Neuronal stem cell (in vitro differentiated cells): ENCODE measurements at regions not wholly inside any gene's neighbourhood (a gene's known extent, or its start where the extent isn't known, plus 50 kb on each side); places are given as distances from the start of the nearest gene placed in this dataset.

Experiments
- DNase-seq: peaks from one replicate; pipeline ENCODE4 v3.0.0-alpha.2; 2013; ENCODE audit warnings: low spot score
- H2AFZ ChIP-seq: one replicate; pipeline ENCODE4 v1.6.1; 2013; ENCODE audit warnings: mild to moderate bottlenecking, low read length, inconsistent platforms
- H2AK5ac ChIP-seq: 2 replicates; pipeline ENCODE4 v1.6.1; 2013; ENCODE audit warnings: low read depth, mild to moderate bottlenecking, inconsistent platforms, low read length, moderate library complexity, mixed read lengths
- H2BK120ac ChIP-seq: 2 replicates; pipeline ENCODE4 v1.6.1; 2013; ENCODE audit warnings: low read depth, mild to moderate bottlenecking, inconsistent platforms, low read length, moderate library complexity, mixed read lengths
- H2BK12ac ChIP-seq: one replicate; pipeline ENCODE4 v1.6.1; 2013; ENCODE audit warnings: low read length, inconsistent platforms
- H2BK15ac ChIP-seq: 2 replicates; pipeline ENCODE4 v1.6.1; 2013; ENCODE audit warnings: mild to moderate bottlenecking, low read length, inconsistent platforms, mixed read lengths
- H2BK5ac ChIP-seq: one replicate; pipeline ENCODE4 v1.6.1; 2013; ENCODE audit warnings: inconsistent platforms, mild to moderate bottlenecking, low read length, moderate library complexity
- H3K14ac ChIP-seq: one replicate; pipeline ENCODE4 v1.6.1; 2013; ENCODE audit warnings: low read length, inconsistent platforms
- H3K18ac ChIP-seq: 2 replicates; pipeline ENCODE4 v1.6.1; 2013; ENCODE audit warnings: low read length, inconsistent platforms
- H3K23ac ChIP-seq: 2 replicates; pipeline ENCODE4 v1.6.1; 2013; ENCODE audit warnings: low read depth, mild to moderate bottlenecking, mixed read lengths, low read length, inconsistent platforms; ENCODE audit not compliant: poor library complexity
- H3K27ac ChIP-seq: replicated peaks from 3 replicates; pipeline ENCODE4 v1.5.1; 2013; ENCODE audit warnings: low read length, inconsistent platforms
- H3K27me3 ChIP-seq, 3 experiments: 2 replicates each; pipeline ENCODE4 v1.6.1; 2013; ENCODE audit warnings: low read length in 3 of 3, mild to moderate bottlenecking in 2 of 3, inconsistent platforms in 1 of 3, low read depth in 1 of 3, mixed read lengths in 1 of 3, moderate library complexity in 1 of 3; ENCODE audit not compliant: control insufficient read depth in 3 of 3, insufficient read depth in 3 of 3
- H3K36me3 ChIP-seq, 2 donors: replicated peaks in 1 of 2; 2 replicates each; pipeline ENCODE4 v1.6.1; 2013; ENCODE audit warnings: low read length in 2 of 2; ENCODE audit not compliant: control insufficient read depth in 2 of 2, insufficient read depth in 2 of 2
- H3K4ac ChIP-seq: 2 replicates; pipeline ENCODE4 v1.6.1; 2013; ENCODE audit warnings: inconsistent platforms, mild to moderate bottlenecking, low read length, moderate library complexity
- H3K4me1 ChIP-seq, 2 donors: 1 replicate in 1 of 2; 2 replicates in 1 of 2; pipeline ENCODE4 v1.6.1; 2013; ENCODE audit warnings: low read length in 2 of 2, low read depth in 1 of 2; ENCODE audit not compliant: control insufficient read depth in 2 of 2, insufficient read depth in 1 of 2
- H3K4me2 ChIP-seq: one replicate; pipeline ENCODE4 v1.6.1; 2013; ENCODE audit warnings: mild to moderate bottlenecking, low read length, inconsistent platforms; ENCODE audit not compliant: insufficient read depth, poor library complexity, severe bottlenecking
- H3K4me3 ChIP-seq, 2 donors: 2 replicates each; pipeline ENCODE4 v1.5.1; 2013; ENCODE audit warnings: low read length in 2 of 2, mild to moderate bottlenecking in 2 of 2, inconsistent platforms in 1 of 2, moderate library complexity in 1 of 2
- H3K79me1 ChIP-seq: one replicate; pipeline ENCODE4 v1.6.1; 2013; ENCODE audit warnings: low read depth, mild to moderate bottlenecking, inconsistent platforms, low read length, moderate library complexity
- H3K9ac ChIP-seq: one replicate; pipeline ENCODE4 v1.6.1; 2013; ENCODE audit warnings: mild to moderate bottlenecking, low read depth, low read length, inconsistent platforms; ENCODE audit not compliant: poor library complexity
- H3K9me3 ChIP-seq, 2 donors: replicated peaks in 1 of 2; 2 replicates each; pipeline versions ENCODE3 to v1.6.1; 2013; ENCODE audit warnings: low read length in 2 of 2, mild to moderate bottlenecking in 2 of 2, inconsistent platforms in 1 of 2, low read depth in 1 of 2, mixed read lengths in 1 of 2, moderate library complexity in 1 of 2; ENCODE audit not compliant: control insufficient read depth in 2 of 2, insufficient read depth in 1 of 2
- H4K8ac ChIP-seq: one replicate; pipeline ENCODE4 v1.6.1; 2013; ENCODE audit warnings: low read depth, mild to moderate bottlenecking, inconsistent platforms, low read length, moderate library complexity
- H4K91ac ChIP-seq: one replicate; pipeline ENCODE4 v1.6.1; 2013; ENCODE audit warnings: low read length, low read depth, mild to moderate bottlenecking, inconsistent platforms; ENCODE audit not compliant: poor library complexity
- WGBS, 2 donors: extraction: QIAGEN DNeasy Blood & Tissue Kit; methylation state at CpG; one replicate each; pipeline ENCODE4 v1.1.7; 2013; ENCODE audit warnings: missing lambda C conversion rate in 2 of 2, mixed read lengths in 1 of 2; ENCODE audit not compliant: insufficient read length in 2 of 2, insufficient replicate concordance in 1 of 2; ENCODE audit errors: extremely low coverage in 2 of 2; 5-methylcytosine and 5-hydroxymethylcytosine counted together

DNA sequence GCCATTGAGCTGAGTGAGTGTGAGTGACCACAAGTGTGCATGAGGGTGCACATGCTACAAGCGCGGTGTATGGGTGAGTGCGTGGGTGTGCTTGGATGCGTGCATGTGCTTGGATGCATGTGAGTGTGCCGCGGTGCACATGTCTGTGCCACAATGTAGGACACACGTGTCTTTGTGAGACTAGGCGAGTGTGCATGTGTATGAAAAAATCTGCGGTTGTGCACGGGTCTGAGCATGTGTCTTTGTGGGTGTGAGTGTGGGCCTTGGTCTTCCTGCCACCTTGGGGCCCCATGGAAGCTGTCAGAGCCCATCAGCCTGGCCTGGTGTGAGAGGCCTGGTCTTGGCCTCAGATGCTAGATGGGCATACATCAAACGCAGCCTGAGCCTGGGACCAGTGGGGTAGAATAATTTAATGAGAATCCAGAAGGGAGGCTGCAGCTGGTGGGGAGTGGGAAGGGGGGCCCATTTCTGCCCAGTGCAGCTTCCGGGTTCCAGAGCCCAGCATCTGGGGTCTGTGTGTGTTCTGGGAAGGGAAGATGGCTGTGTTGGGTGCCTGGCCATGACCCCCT, 103.9 kb upstream of the SLC2A1 start:
- no peak overlapping the region for H2BK15ac ChIP-seq
- H3K4ac ChIP-seq, result peak overlapping the region; percentile 8
- peaks cover 0 to 2% (median 0%) of the 10 kb centered on the region in 3 experiments for H3K27me3 ChIP-seq
- H2AK5ac ChIP-seq, result peak overlapping the region; percentile 68
- peak overlapping the region; percentile 91 for H3K18ac ChIP-seq
- H3K4me3 ChIP-seq, result no peak overlapping the region
- H4K8ac ChIP-seq, result peak overlapping the region; percentile 19
- H3K9me3 ChIP-seq, result peaks cover 0 to 1% of the 10 kb centered on the region in 2 donors
- H2AFZ ChIP-seq, result no peak overlapping the region
- no CpG with 5 or more reads among the region's 12 CpGs for WGBS, 2 donors
- H3K4me2 ChIP-seq, result no peak overlapping the region
- peak overlapping the region; percentile 25 for H2BK120ac ChIP-seq
- no peaks in the 10 kb centered on the region for H3K36me3 ChIP-seq
- peak overlapping the region; percentile 73 for H2BK12ac ChIP-seq
- no peak overlapping the region for H3K9ac ChIP-seq
- H3K79me1 ChIP-seq, result no peaks in the 10 kb centered on the region
- H3K23ac ChIP-seq, result peak overlapping the region; percentile 59
- no peak overlapping the region for H3K27ac ChIP-seq
- peaks cover 9 to 21% of the 10 kb centered on the region in 2 donors for H3K4me1 ChIP-seq
- DNase-seq, result no peak
- H4K91ac ChIP-seq, result no peak overlapping the region
- H3K14ac ChIP-seq, result no peak overlapping the region
- peak overlapping the region; percentile 8 for H2BK5ac ChIP-seq

DNA sequence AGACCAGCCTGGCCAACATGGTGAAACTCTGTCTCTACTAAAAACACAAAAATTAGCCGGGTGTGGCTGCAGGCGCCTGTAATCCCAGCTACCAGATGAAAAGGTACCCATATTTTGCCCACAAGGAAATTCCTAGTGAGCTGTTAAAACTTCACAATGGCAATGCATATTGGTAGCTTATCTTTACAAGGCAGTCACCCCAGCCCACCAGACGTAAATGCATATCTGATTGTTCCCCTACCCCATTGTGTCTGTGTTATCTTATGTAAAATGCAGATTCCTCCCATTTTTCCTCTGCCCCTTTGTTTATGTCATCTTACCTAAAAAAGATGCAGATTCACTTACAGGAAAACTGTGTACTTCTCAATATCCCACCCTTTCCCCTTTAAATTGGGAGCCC, 103.1 kb upstream of the SLC2A1 start:
- H4K8ac ChIP-seq, result no peak overlapping the region
- no CpG with 5 or more reads among the region's 3 CpGs for WGBS, 2 donors

GRCh38 chr1:43059640-43060574, 101.2 kb upstream of the SLC2A1 start:
- no CpG with 5 or more reads among the region's 9 CpGs for WGBS, 2 donors
- Histone ChIP-seq H3K23ac (no peak overlapping the region), H3K4ac (no peak overlapping the region), H3K36me3 (no peaks in the 10 kb centered on the region), H2BK12ac (no peak overlapping the region), H4K91ac (no peak overlapping the region), H3K4me2 (no peak overlapping the region), H2BK5ac (no peak overlapping the region), H2AFZ (no peak overlapping the region), H4K8ac (no peak overlapping the region), H3K9me3 (no peaks in the 10 kb centered on the region), H2BK15ac (no peak overlapping the region), H2BK120ac (no peak overlapping the region), H3K9ac (no peak overlapping the region), H3K79me1 (no peaks in the 10 kb centered on the region), H3K18ac (no peak overlapping the region), H2AK5ac (no peak overlapping the region), H3K14ac (no peak overlapping the region), H3K4me1 (peaks cover 9 to 21% of the 10 kb centered on the region in 2 donors), H3K4me3 (no peak overlapping the region), H3K27ac (no peak overlapping the region), H3K27me3 (no peaks in the 10 kb centered on the region)
- no peak for DNase-seq

More for the DNA sequence above, 103.1 kb upstream of the SLC2A1 start:
- H3K36me3 ChIP-seq, result no peaks in the 10 kb centered on the region
- no peak overlapping the region for H3K27ac ChIP-seq
- no peak overlapping the region for H2AFZ ChIP-seq
- H3K9ac ChIP-seq, result no peak overlapping the region
- peaks cover 9 to 21% of the 10 kb centered on the region in 2 donors for H3K4me1 ChIP-seq
- no peak overlapping the region for H2BK12ac ChIP-seq
- no peak overlapping the region for H4K91ac ChIP-seq
- no peak overlapping the region for H3K18ac ChIP-seq
- H3K23ac ChIP-seq, result no peak overlapping the region
- H3K79me1 ChIP-seq, result no peaks in the 10 kb centered on the region
- H3K27me3 ChIP-seq, result no peaks in the 10 kb centered on the region
- H2BK15ac ChIP-seq, result no peak overlapping the region
- H3K14ac ChIP-seq, result no peak overlapping the region
- no peak overlapping the region for H2AK5ac ChIP-seq
- H3K9me3 ChIP-seq, result no peaks in the 10 kb centered on the region
- DNase-seq, result no peak
- no peak overlapping the region for H2BK5ac ChIP-seq
- H3K4ac ChIP-seq, result no peak overlapping the region
- H3K4me3 ChIP-seq, result no peak overlapping the region
- H3K4me2 ChIP-seq, result no peak overlapping the region
- H2BK120ac ChIP-seq, result no peak overlapping the region
